Caco-2 (cell line): ENCODE measurements at regions not wholly inside any gene's neighbourhood (a gene's known extent, or its start where the extent isn't known, plus 50 kb on each side); places are given as distances from the start of the nearest gene placed in this dataset.

ENCODE experiments used
- BruUV-seq: library from RNA; stranded (reverse); fragments of 400-500 nt; replicated peaks from 2 replicates; lab custom pipeline; 2021; lab: Mats Ljungman, UMichigan
- CTCF ChIA-PET: fragments of 300-600 bp; sonication (Branson Sonifier 250); formaldehyde crosslinking; loops from one replicate; lab custom pipeline; 2022; ENCODE audit warnings: antibody characterized with exemption; lab: Charles Lee
- POLR2A ChIA-PET: fragments of 300-600 bp; sonication (Branson Sonifier 250); formaldehyde crosslinking; loops from one replicate; lab custom pipeline; 2022; ENCODE audit warnings: antibody characterized with exemption; lab: Charles Lee
- DNase-seq, 2 experiments: peaks; one replicate each; pipeline versions ENCODE4 v3.0.0 to v3.0.0-alpha.2; 2020 to 2022
- H3K27me3 ChIP-seq: replicated peaks from 2 replicates; pipeline ENCODE4 v1.6.0; 2011; ENCODE audit warnings: low read length; ENCODE audit not compliant: control insufficient read depth, insufficient read depth
- H3K36me3 ChIP-seq: 2 replicates; pipeline ENCODE4 v1.5.1; 2011; ENCODE audit warnings: low read length; ENCODE audit not compliant: control insufficient read depth, insufficient read depth
- H3K4me1 ChIP-seq: fragments of 250-450 bp; sonication (Bioruptor Pico); 2 replicates; pipeline ENCODE4 v1.5.1; 2020; ENCODE audit warnings: mild to moderate bottlenecking
- H3K4me3 ChIP-seq: 2 replicates; pipeline ENCODE4 v1.5.1; 2011; ENCODE audit warnings: low read depth, mild to moderate bottlenecking, control low read depth, low read length
- H3K9me3 ChIP-seq: fragments of 250-450 bp; sonication (Bioruptor Pico); 2 replicates; pipeline ENCODE4 v1.5.1; 2020; ENCODE audit warnings: mild to moderate bottlenecking, moderate library complexity
- H3K27ac Mint-ChIP-seq: one replicate; pipeline ENCODE4 v1.8.0; 2022; ENCODE audit warnings: mixed read lengths; ENCODE audit not compliant: unreplicated experiment
- H3K27me3 Mint-ChIP-seq: one replicate; pipeline ENCODE4 v1.8.0; 2022; ENCODE audit warnings: mixed read lengths; ENCODE audit not compliant: insufficient read depth, unreplicated experiment
- H3K36me3 Mint-ChIP-seq: one replicate; pipeline ENCODE4 v1.8.0; 2022; ENCODE audit warnings: mild to moderate bottlenecking, mixed read lengths; ENCODE audit not compliant: insufficient read depth, unreplicated experiment
- H3K4me1 Mint-ChIP-seq: one replicate; pipeline ENCODE4 v1.8.0; 2022; ENCODE audit warnings: low read depth, mixed read lengths; ENCODE audit not compliant: unreplicated experiment
- H3K4me3 Mint-ChIP-seq: one replicate; pipeline ENCODE4 v1.8.0; 2022; ENCODE audit warnings: mild to moderate bottlenecking, moderate library complexity, mixed read lengths; ENCODE audit not compliant: unreplicated experiment
- H3K9me3 Mint-ChIP-seq: one replicate; pipeline ENCODE4 v1.8.0; 2022; ENCODE audit warnings: mixed read lengths; ENCODE audit not compliant: unreplicated experiment
- intact Hi-C: fragments of 100-400 bp; cut with micrococcal nuclease; formaldehyde crosslinking; loops from one replicate; pipeline ENCODE4 v1.10.0; 2022; ENCODE audit not compliant: unreplicated experiment
- TF ChIP-seq, protein P1 (sequence below), 2 experiments: fragments of 200-600 bp in 1 of 2; IDR thresholded peaks; 1 replicate in 1 of 2; 2 replicates in 1 of 2; pipeline versions ENCODE4 v1.5.1 to v1.8.0; 2011 to 2022; ENCODE audit warnings: antibody characterized with exemption in 1 of 2, control low read depth in 1 of 2, inconsistent platforms in 1 of 2, low read depth in 1 of 2, low read length in 1 of 2, mild to moderate bottlenecking in 1 of 2, moderate library complexity in 1 of 2; ENCODE audit not compliant: insufficient read depth in 1 of 2, severe bottlenecking in 1 of 2, unreplicated experiment in 1 of 2

DNA sequence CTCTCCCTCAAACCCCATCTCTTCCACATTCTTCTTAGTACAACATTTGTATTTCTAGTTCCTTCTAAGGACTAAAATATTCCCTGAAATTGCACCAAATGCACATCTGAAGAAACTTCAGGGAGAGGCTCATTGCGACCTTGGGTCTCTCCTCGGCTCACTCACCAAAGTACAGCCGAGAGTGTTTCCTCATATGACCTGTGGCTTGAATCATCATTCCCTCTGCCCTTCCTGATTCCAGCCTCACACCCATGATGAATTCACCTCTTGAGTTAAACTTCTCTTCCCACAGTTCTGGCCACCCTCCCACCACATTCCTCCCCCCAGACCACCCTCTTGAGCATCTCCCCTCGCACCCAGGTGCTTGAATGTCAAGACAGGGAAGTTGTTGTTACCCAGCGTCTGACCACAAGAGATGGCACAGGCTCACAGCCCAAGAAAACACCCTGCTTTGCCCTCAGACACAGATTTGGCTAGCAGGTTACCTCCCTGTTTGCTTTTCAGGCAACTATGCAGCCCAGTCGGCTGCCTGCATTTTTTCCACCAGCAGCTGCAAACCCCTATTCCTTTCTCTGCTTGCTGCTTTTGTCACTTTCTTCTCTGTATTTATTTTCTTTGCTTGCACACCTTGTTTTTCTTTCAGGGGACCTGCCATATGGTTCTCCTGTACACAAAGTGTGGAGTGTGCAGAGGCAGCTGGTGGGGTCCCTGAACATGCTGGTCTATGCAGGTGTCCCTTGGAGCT lies 214.8 kb downstream of the SPATA18 start:
- H3K27ac Mint-ChIP-seq = no peak overlapping the region
- BruUV-seq = no TSS peak
- ChIA-PET POLR2A (no interaction called here), CTCF (no interaction called here)
- no peaks in the 10 kb centered on the region for H3K4me1 ChIP-seq
- intact Hi-C loops = no loop called here
- no peaks in the 10 kb centered on the region for H3K27me3 ChIP-seq
- no peaks in the 10 kb centered on the region for H3K4me1 Mint-ChIP-seq
- H3K4me3 ChIP-seq = no peak overlapping the region
- H3K36me3 ChIP-seq = no peaks in the 10 kb centered on the region
- H3K36me3 Mint-ChIP-seq = no peaks in the 10 kb centered on the region
- TF ChIP-seq, protein P1, sequence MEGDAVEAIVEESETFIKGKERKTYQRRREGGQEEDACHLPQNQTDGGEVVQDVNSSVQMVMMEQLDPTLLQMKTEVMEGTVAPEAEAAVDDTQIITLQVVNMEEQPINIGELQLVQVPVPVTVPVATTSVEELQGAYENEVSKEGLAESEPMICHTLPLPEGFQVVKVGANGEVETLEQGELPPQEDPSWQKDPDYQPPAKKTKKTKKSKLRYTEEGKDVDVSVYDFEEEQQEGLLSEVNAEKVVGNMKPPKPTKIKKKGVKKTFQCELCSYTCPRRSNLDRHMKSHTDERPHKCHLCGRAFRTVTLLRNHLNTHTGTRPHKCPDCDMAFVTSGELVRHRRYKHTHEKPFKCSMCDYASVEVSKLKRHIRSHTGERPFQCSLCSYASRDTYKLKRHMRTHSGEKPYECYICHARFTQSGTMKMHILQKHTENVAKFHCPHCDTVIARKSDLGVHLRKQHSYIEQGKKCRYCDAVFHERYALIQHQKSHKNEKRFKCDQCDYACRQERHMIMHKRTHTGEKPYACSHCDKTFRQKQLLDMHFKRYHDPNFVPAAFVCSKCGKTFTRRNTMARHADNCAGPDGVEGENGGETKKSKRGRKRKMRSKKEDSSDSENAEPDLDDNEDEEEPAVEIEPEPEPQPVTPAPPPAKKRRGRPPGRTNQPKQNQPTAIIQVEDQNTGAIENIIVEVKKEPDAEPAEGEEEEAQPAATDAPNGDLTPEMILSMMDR (IDR thresholded peaks at IDR 0.05; ENCODE audit: insufficient read depth in 1 of 2, low read depth in 1 of 2, low read length in 1 of 2, severe bottlenecking in 1 of 2, unreplicated experiment in 1 of 2) = no peak
- DNase-seq = no peak
- no peaks in the 10 kb centered on the region for H3K9me3 ChIP-seq
- H3K27me3 Mint-ChIP-seq = peaks cover 11% of the 10 kb centered on the region
- H3K4me3 Mint-ChIP-seq = no peak overlapping the region
- H3K9me3 Mint-ChIP-seq = no peaks in the 10 kb centered on the region

DNA sequence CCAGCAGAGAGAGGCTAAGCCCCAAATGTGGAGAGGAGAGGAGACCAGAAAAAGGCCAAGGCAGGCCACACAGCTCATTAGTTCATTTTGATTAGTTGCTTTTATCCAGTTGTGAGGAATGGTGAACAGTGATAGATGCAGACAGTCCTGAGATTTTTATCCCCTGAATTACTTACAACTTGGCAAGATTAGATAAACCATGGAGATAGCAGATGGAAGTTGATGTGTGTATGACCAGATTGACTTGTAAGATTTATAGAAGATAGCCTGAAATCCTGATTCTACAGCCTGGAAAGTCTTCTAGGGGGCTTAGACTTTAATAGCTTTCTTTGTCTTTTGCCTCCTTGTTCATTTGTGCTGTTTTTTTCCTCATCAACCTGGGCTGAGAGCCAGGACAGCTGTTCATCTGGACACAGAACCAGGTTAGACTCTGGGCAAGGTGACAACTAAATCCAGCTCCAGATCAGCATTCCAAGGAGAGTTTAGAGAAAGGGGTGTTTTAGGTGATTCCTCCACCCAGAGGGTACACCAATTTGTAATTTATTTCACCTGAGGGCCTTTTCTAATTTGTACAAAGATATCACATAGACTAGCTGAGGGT lies 215.5 kb downstream of the SPATA18 start:
- H3K4me3 ChIP-seq = no peak overlapping the region
- TF ChIP-seq, protein P1 (IDR thresholded peaks at IDR 0.05; ENCODE audit: insufficient read depth in 1 of 2, low read depth in 1 of 2, low read length in 1 of 2, severe bottlenecking in 1 of 2, unreplicated experiment in 1 of 2) = no peak
- H3K4me1 ChIP-seq = no peaks in the 10 kb centered on the region
- no TSS peak for BruUV-seq
- Mint-ChIP-seq H3K27ac (no peak overlapping the region), H3K4me1 (no peaks in the 10 kb centered on the region), H3K4me3 (no peak overlapping the region), H3K9me3 (no peaks in the 10 kb centered on the region), H3K27me3 (peaks cover 11% of the 10 kb centered on the region), H3K36me3 (no peaks in the 10 kb centered on the region)
- no peaks in the 10 kb centered on the region for H3K27me3 ChIP-seq
- intact Hi-C loops = no loop called here
- CTCF ChIA-PET = no interaction called here
- H3K36me3 ChIP-seq = no peaks in the 10 kb centered on the region
- DNase-seq = no peak
- no peaks in the 10 kb centered on the region for H3K9me3 ChIP-seq
- POLR2A ChIA-PET = no interaction called here

DNA sequence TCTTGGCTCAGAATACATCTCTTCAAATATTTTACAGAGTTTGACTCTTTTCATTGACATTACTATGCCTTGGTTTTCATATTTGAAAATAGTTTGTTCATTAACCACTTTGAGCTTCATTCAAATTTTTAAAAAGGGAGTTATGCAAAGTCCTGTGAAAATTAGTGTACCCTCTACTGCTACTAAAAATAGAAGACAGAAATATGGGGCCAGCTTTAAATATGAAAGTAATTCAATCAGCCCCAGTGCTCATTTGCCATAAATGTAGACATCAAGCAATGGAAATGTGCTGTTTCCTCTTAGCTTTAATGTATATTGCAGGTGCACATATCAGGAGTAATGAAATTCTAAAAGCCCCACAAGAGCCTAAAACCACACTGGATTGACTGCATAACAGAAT lies 218.7 kb downstream of the SPATA18 start:
- no peak overlapping the region for H3K4me3 Mint-ChIP-seq
- H3K27ac Mint-ChIP-seq = no peak overlapping the region
- H3K36me3 ChIP-seq = no peaks in the 10 kb centered on the region
- no peak overlapping the region for H3K4me3 ChIP-seq
- ChIA-PET CTCF (no interaction called here), POLR2A (no interaction called here)
- H3K9me3 ChIP-seq = peaks cover 2% of the 10 kb centered on the region; the same call in 1 of the 2 replicates
- no peaks in the 10 kb centered on the region for H3K4me1 ChIP-seq
- no peaks in the 10 kb centered on the region for H3K4me1 Mint-ChIP-seq
- DNase-seq = no peak
- H3K9me3 Mint-ChIP-seq = peaks cover 11% of the 10 kb centered on the region
- intact Hi-C loops = no loop called here
- no peaks in the 10 kb centered on the region for H3K36me3 Mint-ChIP-seq
- peaks cover 11% of the 10 kb centered on the region for H3K27me3 Mint-ChIP-seq
- no TSS peak for BruUV-seq
- TF ChIP-seq, protein P1 (IDR thresholded peaks at IDR 0.05; ENCODE audit: insufficient read depth in 1 of 2, low read depth in 1 of 2, low read length in 1 of 2, severe bottlenecking in 1 of 2, unreplicated experiment in 1 of 2) = no peak
- H3K27me3 ChIP-seq = no peaks in the 10 kb centered on the region
